ENCODE measurements at regions not wholly inside any gene's neighbourhood (a gene's known extent, or its start where the extent isn't known, plus 50 kb on each side); places are given as distances from the start of the nearest gene placed in this dataset.

- H3K27ac ChIP-seq (ENCODE audit: low read length) = no peak overlapping the region
- intact Hi-C loops (cut with micrococcal nuclease) = no loop called here
- H3K36me3 ChIP-seq (ENCODE audit: control insufficient read depth, insufficient read depth, low read length) = no peaks in the 10 kb centered on the region
- H3K9me3 ChIP-seq (ENCODE audit: control insufficient read depth, insufficient read depth, low read length) = no peaks in the 10 kb centered on the region
- Mint-ChIP-seq H3K36me3 (peaks cover 5% of the 10 kb centered on the region), H3K9me3 (peaks cover 3 to 6% of the 10 kb centered on the region in 2 donors), H3K4me3 (no peak overlapping the region), H3K4me1 (no peaks in the 10 kb centered on the region), H3K27ac (no peak overlapping the region), H3K27me3 (ENCODE audit: low read depth in 2 of 2) (peaks cover 0 to 2% of the 10 kb centered on the region in 2 donors)
- ATAC-seq = no peak
- WGBS (ENCODE audit: insufficient coverage) = 92% methylated on average over 2 of the region's 3 CpGs
- H3K4me3 ChIP-seq (ENCODE audit: low read length) = no peak overlapping the region
- DNase-seq = no peak
- TF ChIP-seq CTCF (IDR thresholded peaks at IDR 0.05) = no peak
- no peaks in the 10 kb centered on the region for H3K27me3 ChIP-seq (ENCODE audit: control insufficient read depth, insufficient read depth, low read length)
- no peaks in the 10 kb centered on the region for H3K4me1 ChIP-seq (ENCODE audit: control insufficient read depth, insufficient read depth, low read length)
These were observed 238.1 kb upstream of the BLID start for GRCh38 chr11:122354025-122354697.

- Mint-ChIP-seq H3K27me3 (ENCODE audit: low read depth in 2 of 2) (peaks cover 0 to 2% of the 10 kb centered on the region in 2 donors), H3K4me3 (no peak overlapping the region), H3K36me3 (peaks cover 5% of the 10 kb centered on the region), H3K9me3 (peaks cover 3 to 6% of the 10 kb centered on the region in 2 donors), H3K27ac (no peak overlapping the region), H3K4me1 (no peaks in the 10 kb centered on the region)
- Histone ChIP-seq H3K4me3 (ENCODE audit: low read length) (no peak overlapping the region), H3K36me3 (ENCODE audit: control insufficient read depth, insufficient read depth, low read length) (no peaks in the 10 kb centered on the region), H3K9me3 (ENCODE audit: control insufficient read depth, insufficient read depth, low read length) (no peaks in the 10 kb centered on the region), H3K4me1 (ENCODE audit: control insufficient read depth, insufficient read depth, low read length) (no peaks in the 10 kb centered on the region), H3K27ac (ENCODE audit: low read length) (no peak overlapping the region), H3K27me3 (ENCODE audit: control insufficient read depth, insufficient read depth, low read length) (no peaks in the 10 kb centered on the region)
- DNase-seq (no peak), ATAC-seq (no peak)
- TF ChIP-seq CTCF (IDR thresholded peaks at IDR 0.05) = no peak
- WGBS (ENCODE audit: insufficient coverage) = 94% methylated on average over 4 of the region's 4 CpGs
- intact Hi-C loops (cut with micrococcal nuclease) = no loop called here
These were observed 237.5 kb upstream of the BLID start for GRCh38 chr11:122353561-122353960.

GRCh38 chr11:122348659-122349409 lies 232.8 kb upstream of the BLID start:
- H3K27me3 ChIP-seq (ENCODE audit: control insufficient read depth, insufficient read depth, low read length) = no peaks in the 10 kb centered on the region
- H3K27ac ChIP-seq (ENCODE audit: low read length) = no peak overlapping the region
- H3K9me3 ChIP-seq (ENCODE audit: control insufficient read depth, insufficient read depth, low read length) = no peaks in the 10 kb centered on the region
- no peak overlapping the region for H3K4me3 Mint-ChIP-seq
- no peak for TF ChIP-seq CTCF (IDR thresholded peaks at IDR 0.05)
- no peaks in the 10 kb centered on the region for H3K9me3 Mint-ChIP-seq
- no peak overlapping the region for H3K4me3 ChIP-seq (ENCODE audit: low read length)
- H3K4me1 Mint-ChIP-seq = no peaks in the 10 kb centered on the region
- DNase-seq (no peak), ATAC-seq (no peak)
- H3K4me1 ChIP-seq (ENCODE audit: control insufficient read depth, insufficient read depth, low read length) = no peaks in the 10 kb centered on the region
- no peaks in the 10 kb centered on the region for H3K36me3 ChIP-seq (ENCODE audit: control insufficient read depth, insufficient read depth, low read length)
- intact Hi-C loops (cut with micrococcal nuclease) = no loop called here
- H3K27ac Mint-ChIP-seq = no peak overlapping the region
- WGBS (ENCODE audit: insufficient coverage) = 92% methylated on average over 8 of the region's 9 CpGs
- no peaks in the 10 kb centered on the region for H3K27me3 Mint-ChIP-seq (ENCODE audit: low read depth in 2 of 2)
- H3K36me3 Mint-ChIP-seq = no peaks in the 10 kb centered on the region

All from natural killer cell (primary cell).